Mesendoderm (in vitro differentiated cells): ENCODE measurements at regions not wholly inside any gene's neighbourhood (a gene's known extent, or its start where the extent isn't known, plus 50 kb on each side); places are given as distances from the start of the nearest gene placed in this dataset.

ENCODE experiments used
- DNase-seq: peaks from one replicate; pipeline ENCODE4 v3.0.0; 2013
- H2AK5ac ChIP-seq: 2 replicates; pipeline ENCODE4 v1.6.1; 2013; ENCODE audit warnings: low read length, inconsistent platforms
- H2BK120ac ChIP-seq: 2 replicates; pipeline ENCODE4 v1.6.1; 2013; ENCODE audit warnings: low read depth, mild to moderate bottlenecking, low read length, moderate library complexity, mixed read lengths
- H2BK15ac ChIP-seq: replicated peaks from 2 replicates; pipeline ENCODE4 v1.6.1; 2013; ENCODE audit warnings: low read depth, mild to moderate bottlenecking, moderate library complexity
- H2BK5ac ChIP-seq: 2 replicates; pipeline ENCODE4 v1.6.1; 2013; ENCODE audit warnings: low read length, inconsistent platforms
- H3K18ac ChIP-seq: 2 replicates; pipeline ENCODE4 v1.6.1; 2013; ENCODE audit warnings: mild to moderate bottlenecking, low read length, mixed read lengths
- H3K23ac ChIP-seq: one replicate; pipeline ENCODE4 v1.6.1; 2013; ENCODE audit warnings: low read length
- H3K27ac ChIP-seq: 2 replicates; pipeline ENCODE4 v1.5.1; 2013; ENCODE audit warnings: low read depth, mild to moderate bottlenecking, inconsistent platforms, low read length, moderate library complexity
- H3K27me3 ChIP-seq: 2 replicates; pipeline ENCODE4 v1.6.1; 2013; ENCODE audit warnings: low read length, control low read depth, mild to moderate bottlenecking, inconsistent platforms; ENCODE audit not compliant: insufficient read depth, poor library complexity
- H3K36me3 ChIP-seq: 2 replicates; pipeline ENCODE4 v1.6.1; 2013; ENCODE audit warnings: low read length, inconsistent platforms; ENCODE audit not compliant: control insufficient read depth, insufficient read depth
- H3K4ac ChIP-seq: one replicate; pipeline ENCODE4 v1.6.1; 2013; ENCODE audit warnings: low read depth, mild to moderate bottlenecking, low read length, moderate library complexity
- H3K4me1 ChIP-seq: 2 replicates; pipeline ENCODE4 v1.6.1; 2013; ENCODE audit warnings: low read depth, low read length, inconsistent platforms; ENCODE audit not compliant: control insufficient read depth
- H3K4me2 ChIP-seq: 2 replicates; pipeline ENCODE4 v1.6.1; 2013; ENCODE audit warnings: low read length
- H3K4me3 ChIP-seq: 2 replicates; pipeline ENCODE4 v1.5.1; 2013; ENCODE audit warnings: mild to moderate bottlenecking, low read length
- H3K56ac ChIP-seq: one replicate; pipeline ENCODE4 v1.6.1; 2013; ENCODE audit warnings: low read length
- H3K79me1 ChIP-seq: 2 replicates; pipeline ENCODE4 v1.6.1; 2013; ENCODE audit warnings: low read length, inconsistent platforms
- H3K79me2 ChIP-seq: 2 replicates; pipeline ENCODE4 v1.6.1; 2013; ENCODE audit warnings: mild to moderate bottlenecking, low read length; ENCODE audit not compliant: control insufficient read depth, insufficient read depth
- H3K9ac ChIP-seq: 2 replicates; pipeline ENCODE4 v1.6.1; 2013; ENCODE audit warnings: low read length, inconsistent platforms
- H4K5ac ChIP-seq: one replicate; pipeline ENCODE4 v1.6.1; 2013; ENCODE audit warnings: low read length
- H4K8ac ChIP-seq: one replicate; pipeline ENCODE4 v1.6.1; 2013; ENCODE audit warnings: low read depth, mild to moderate bottlenecking, control low read depth, low read length, moderate library complexity
- WGBS: extraction: QIAGEN DNeasy Blood & Tissue Kit; methylation state at CpG from one replicate; pipeline ENCODE4 v1.1.7; 2013; ENCODE audit warnings: low lambda C conversion rate, missing lambda C conversion rate; ENCODE audit not compliant: insufficient coverage; ENCODE audit errors: extremely low coverage; 5-methylcytosine and 5-hydroxymethylcytosine counted together

- Histone ChIP-seq H2AK5ac (no peak overlapping the region), H3K23ac (no peak overlapping the region), H3K79me2 (no peaks in the 10 kb centered on the region), H3K4ac (no peak overlapping the region), H4K5ac (no peak overlapping the region), H3K27ac (no peak overlapping the region), H3K4me1 (no peaks in the 10 kb centered on the region), H3K18ac (no peak overlapping the region), H3K56ac (no peak overlapping the region), H3K36me3 (no peaks in the 10 kb centered on the region), H4K8ac (no peak overlapping the region), H3K4me2 (no peak overlapping the region), H3K9ac (no peak overlapping the region), H3K4me3 (no peak overlapping the region), H2BK120ac (no peak overlapping the region), H3K27me3 (no peaks in the 10 kb centered on the region), H2BK5ac (no peak overlapping the region), H2BK15ac (no peak overlapping the region), H3K79me1 (no peaks in the 10 kb centered on the region)
- no CpG with 5 or more reads among the region's 2 CpGs for WGBS
- no peak for DNase-seq
These were observed 377.7 kb upstream of the AGTR1 start for GRCh38 chr3:148319960-148320359.

GRCh38 chr3:148329481-148330235, 368.0 kb upstream of the AGTR1 start:
- peak; percentile 9 for DNase-seq
- H2BK5ac ChIP-seq = no peak overlapping the region
- peaks cover 3% of the 10 kb centered on the region for H3K4me1 ChIP-seq
- H3K23ac ChIP-seq = no peak overlapping the region
- H3K4me2 ChIP-seq = no peak overlapping the region
- H2BK120ac ChIP-seq = no peak overlapping the region
- WGBS = 100% methylated on average over 1 of the region's 4 CpGs
- no peak overlapping the region for H3K27ac ChIP-seq
- no peak overlapping the region for H4K8ac ChIP-seq
- no peak overlapping the region for H2BK15ac ChIP-seq
- no peak overlapping the region for H3K56ac ChIP-seq
- no peak overlapping the region for H3K18ac ChIP-seq
- H3K4me3 ChIP-seq = no peak overlapping the region
- no peak overlapping the region for H2AK5ac ChIP-seq
- H3K27me3 ChIP-seq = no peaks in the 10 kb centered on the region
- no peaks in the 10 kb centered on the region for H3K36me3 ChIP-seq
- H3K4ac ChIP-seq = no peak overlapping the region
- H3K9ac ChIP-seq = no peak overlapping the region
- H3K79me1 ChIP-seq = no peaks in the 10 kb centered on the region
- no peak overlapping the region for H4K5ac ChIP-seq
- no peaks in the 10 kb centered on the region for H3K79me2 ChIP-seq

- peak overlapping the region; percentile 15 for H3K56ac ChIP-seq
- H2BK5ac ChIP-seq = peak overlapping the region; percentile 41
- no peak overlapping the region for H3K4me2 ChIP-seq
- DNase-seq = peak; percentile 5
- WGBS = no CpG with 5 or more reads among the region's 4 CpGs
- H4K5ac ChIP-seq = no peak overlapping the region
- H3K36me3 ChIP-seq = no peaks in the 10 kb centered on the region
- H3K18ac ChIP-seq = no peak overlapping the region
- no peak overlapping the region for H3K27ac ChIP-seq
- no peaks in the 10 kb centered on the region for H3K79me2 ChIP-seq
- peaks cover 3% of the 10 kb centered on the region for H3K4me1 ChIP-seq
- H3K79me1 ChIP-seq = no peaks in the 10 kb centered on the region
- H3K27me3 ChIP-seq = no peaks in the 10 kb centered on the region
- H2BK15ac ChIP-seq = no peak overlapping the region
- H2AK5ac ChIP-seq = no peak overlapping the region
- no peak overlapping the region for H2BK120ac ChIP-seq
- no peak overlapping the region for H3K9ac ChIP-seq
- no peak overlapping the region for H4K8ac ChIP-seq
- no peak overlapping the region for H3K4ac ChIP-seq
- no peak overlapping the region for H3K4me3 ChIP-seq
- no peak overlapping the region for H3K23ac ChIP-seq
These were observed 367.2 kb upstream of the AGTR1 start for GRCh38 chr3:148330542-148330941.

- Histone ChIP-seq H2BK15ac (no peak overlapping the region), H3K4me3 (no peak overlapping the region), H4K5ac (no peak overlapping the region), H3K27me3 (no peaks in the 10 kb centered on the region), H2BK5ac (no peak overlapping the region), H3K23ac (no peak overlapping the region), H3K4me2 (no peak overlapping the region), H2BK120ac (no peak overlapping the region), H3K9ac (no peak overlapping the region), H3K4ac (no peak overlapping the region), H3K27ac (no peak overlapping the region), H3K56ac (no peak overlapping the region), H3K18ac (no peak overlapping the region), H4K8ac (no peak overlapping the region), H3K4me1 (peaks cover 3% of the 10 kb centered on the region), H3K79me2 (no peaks in the 10 kb centered on the region), H3K79me1 (no peaks in the 10 kb centered on the region), H2AK5ac (no peak overlapping the region), H3K36me3 (no peaks in the 10 kb centered on the region)
- DNase-seq = peak; percentile 59
- no CpG with 5 or more reads among the region's 1 CpG for WGBS
These were observed 366.4 kb upstream of the AGTR1 start for GRCh38 chr3:148331081-148331846.

- H3K79me1 ChIP-seq = no peaks in the 10 kb centered on the region
- DNase-seq = peak; percentile 18
- no peaks in the 10 kb centered on the region for H3K79me2 ChIP-seq
- H2AK5ac ChIP-seq = no peak overlapping the region
- H3K18ac ChIP-seq = no peak overlapping the region
- no peak overlapping the region for H3K4me3 ChIP-seq
- no peaks in the 10 kb centered on the region for H3K36me3 ChIP-seq
- H4K5ac ChIP-seq = no peak overlapping the region
- H3K9ac ChIP-seq = no peak overlapping the region
- no peak overlapping the region for H3K23ac ChIP-seq
- H3K27me3 ChIP-seq = no peaks in the 10 kb centered on the region
- H2BK15ac ChIP-seq = no peak overlapping the region
- WGBS = no CpG with 5 or more reads among the region's 2 CpGs
- no peak overlapping the region for H2BK5ac ChIP-seq
- no peak overlapping the region for H2BK120ac ChIP-seq
- no peak overlapping the region for H3K4me2 ChIP-seq
- peaks cover 3% of the 10 kb centered on the region for H3K4me1 ChIP-seq
- H3K4ac ChIP-seq = no peak overlapping the region
- H3K56ac ChIP-seq = no peak overlapping the region
- H3K27ac ChIP-seq = no peak overlapping the region
- H4K8ac ChIP-seq = no peak overlapping the region
These were observed 365.2 kb upstream of the AGTR1 start for GRCh38 chr3:148332509-148332908.
